Ectodermal cell (in vitro differentiated cells): ENCODE measurements at regions not wholly inside any gene's neighbourhood (a gene's known extent, or its start where the extent isn't known, plus 50 kb on each side); places are given as distances from the start of the nearest gene placed in this dataset.

ENCODE experiments used
- H3K27ac ChIP-seq: 2 replicates; pipeline ENCODE4 v1.7.0; 2013; ENCODE audit warnings: mild to moderate bottlenecking, low read depth, low read length; ENCODE audit not compliant: insufficient read depth, poor library complexity, severe bottlenecking
- H3K27me3 ChIP-seq: 2 replicates; pipeline ENCODE4 v1.7.0; 2013; ENCODE audit warnings: mild to moderate bottlenecking, low read length; ENCODE audit not compliant: insufficient read depth, control insufficient read depth, poor library complexity, severe bottlenecking
- H3K36me3 ChIP-seq: one replicate; pipeline ENCODE4 v1.7.0; 2013; ENCODE audit warnings: low read length; ENCODE audit not compliant: control insufficient read depth, insufficient read depth
- H3K4me1 ChIP-seq: one replicate; pipeline ENCODE4 v1.7.0; 2013; ENCODE audit warnings: low read length; ENCODE audit not compliant: control insufficient read depth, insufficient read depth
- H3K4me3 ChIP-seq: 2 replicates; pipeline ENCODE4 v1.7.0; 2013; ENCODE audit warnings: low read depth, low read length, control low read depth; ENCODE audit not compliant: insufficient read depth
- H3K9me3 ChIP-seq: 2 replicates; pipeline ENCODE4 v1.7.0; 2013; ENCODE audit warnings: mild to moderate bottlenecking, low read length, moderate library complexity; ENCODE audit not compliant: control insufficient read depth
- WGBS, 2 experiments: methylation state at CpG; one replicate each; pipeline ENCODE4 v1.1.7; 2013; ENCODE audit warnings: missing lambda C conversion rate in 2 of 2; 5-methylcytosine and 5-hydroxymethylcytosine counted together

DNA sequence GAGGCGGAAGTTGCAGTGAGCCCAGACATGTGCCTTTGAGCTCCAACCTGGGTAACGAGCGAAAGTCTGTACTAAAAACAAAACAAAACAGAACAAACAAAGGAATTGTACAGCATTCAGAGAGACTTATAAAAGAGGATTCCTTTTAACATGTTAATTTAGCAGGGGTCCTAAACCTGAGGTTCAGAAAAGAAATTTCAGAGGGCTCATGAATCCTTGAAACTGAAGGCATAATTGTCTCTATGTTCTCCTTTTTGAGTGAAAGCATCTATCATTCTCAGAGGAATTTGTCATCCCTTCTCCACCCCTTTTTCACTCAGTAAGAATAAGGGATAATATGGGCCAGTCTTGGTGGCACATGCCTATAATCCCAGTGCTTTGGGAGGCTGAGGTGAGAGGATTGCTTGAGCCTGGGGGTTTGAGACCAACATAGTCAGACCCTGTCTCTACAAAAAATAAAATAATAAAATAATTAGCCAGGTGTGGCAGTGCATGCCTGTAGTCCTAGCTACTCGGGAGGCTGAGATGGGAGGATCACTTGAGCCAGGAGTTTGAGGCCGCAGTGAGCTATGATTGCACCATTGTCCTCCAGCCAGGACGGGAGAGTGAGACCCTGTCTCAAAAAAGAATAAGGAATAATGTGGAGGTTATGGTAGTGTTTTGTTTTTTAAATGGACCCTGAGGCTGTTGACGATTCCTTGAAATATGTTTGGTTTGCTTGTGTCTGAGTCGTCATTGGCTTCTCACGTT lies 309.1 kb upstream of the C2CD4B start:
- Histone ChIP-seq H3K36me3 (no peaks in the 10 kb centered on the region), H3K4me3 (no peak overlapping the region), H3K27ac (no peak overlapping the region), H3K27me3 (no peaks in the 10 kb centered on the region), H3K9me3 (no peaks in the 10 kb centered on the region), H3K4me1 (peaks cover 7% of the 10 kb centered on the region)
- WGBS, 2 experiments, result 71 to 75% methylated on average over 8 to 9 of the region's 9 CpGs

DNA sequence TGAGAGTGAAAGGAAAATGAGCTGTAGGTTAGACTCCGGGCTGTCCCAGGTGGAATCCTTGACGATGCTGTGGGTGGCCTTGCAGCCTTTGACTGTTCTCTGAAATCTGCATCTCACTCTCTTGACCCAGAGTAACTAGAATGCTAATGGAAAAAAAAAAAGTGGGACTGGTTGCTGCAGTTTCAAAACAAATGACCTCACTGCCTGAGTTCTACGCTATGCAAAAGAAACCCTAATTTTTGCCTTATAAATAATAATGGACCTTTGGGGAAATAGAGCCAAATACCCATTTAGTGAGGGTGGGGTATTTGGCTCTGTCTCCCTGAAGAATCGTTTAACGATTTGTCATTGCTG lies 309.7 kb upstream of the C2CD4B start:
- no peak overlapping the region for H3K4me3 ChIP-seq
- H3K27me3 ChIP-seq, result no peaks in the 10 kb centered on the region
- no peak overlapping the region for H3K27ac ChIP-seq
- no peaks in the 10 kb centered on the region for H3K36me3 ChIP-seq
- peaks cover 5% of the 10 kb centered on the region for H3K4me1 ChIP-seq
- 32 to 69% methylated on average over 2 to 5 of the region's 5 CpGs for WGBS, 2 experiments
- no peaks in the 10 kb centered on the region for H3K9me3 ChIP-seq

DNA sequence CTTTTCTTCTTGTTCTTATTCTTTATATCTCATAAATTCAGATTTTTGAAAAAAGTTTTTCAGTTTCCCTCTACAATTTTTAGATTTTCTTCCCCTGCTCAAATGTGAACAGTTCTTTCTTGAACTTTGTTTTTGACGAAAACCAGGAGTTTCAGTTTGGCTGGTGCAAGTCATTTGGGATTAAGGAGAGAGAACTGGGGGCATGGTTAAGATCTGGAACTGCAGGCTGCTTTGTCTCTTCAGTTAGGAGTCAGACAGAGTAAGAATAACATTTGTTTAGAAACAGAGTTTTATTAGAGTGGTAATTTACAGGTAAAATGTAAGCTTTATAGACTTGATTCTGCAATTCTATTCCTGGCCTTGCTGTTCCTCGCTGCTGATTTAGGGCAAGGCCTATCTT lies 310.5 kb upstream of the C2CD4B start:
- no peaks in the 10 kb centered on the region for H3K36me3 ChIP-seq
- H3K4me3 ChIP-seq, result no peak overlapping the region
- WGBS, 2 experiments, result 86 to 91% methylated on average over 2 of the region's 2 CpGs
- no peaks in the 10 kb centered on the region for H3K9me3 ChIP-seq
- H3K27ac ChIP-seq, result no peak overlapping the region
- H3K27me3 ChIP-seq, result no peaks in the 10 kb centered on the region
- H3K4me1 ChIP-seq, result no peaks in the 10 kb centered on the region

DNA sequence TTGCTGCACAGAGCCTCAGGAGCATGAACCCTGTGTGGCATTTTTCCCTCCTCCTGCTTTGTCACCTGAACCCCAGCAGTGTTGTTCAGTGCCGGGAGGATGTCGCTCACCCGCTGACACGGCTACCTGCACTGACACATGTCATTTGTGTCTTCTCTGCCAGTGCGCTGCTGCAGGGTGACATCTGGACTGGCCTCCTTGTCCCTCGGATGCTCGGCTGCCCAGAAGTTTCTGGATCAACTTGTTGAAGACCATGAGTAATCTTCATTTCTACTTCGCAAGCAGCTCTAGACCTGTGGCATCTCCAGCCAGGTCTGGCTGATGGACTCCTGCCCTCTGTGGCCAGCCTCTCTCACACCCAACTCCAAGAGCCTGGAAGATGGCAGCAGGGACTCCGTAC lies 311.1 kb upstream of the C2CD4B start:
- H3K9me3 ChIP-seq, result no peaks in the 10 kb centered on the region
- H3K27ac ChIP-seq, result no peak overlapping the region
- H3K4me1 ChIP-seq, result no peaks in the 10 kb centered on the region
- no peak overlapping the region for H3K4me3 ChIP-seq
- WGBS, 2 experiments, result 95 to 96% methylated on average over 9 of the region's 9 CpGs
- H3K36me3 ChIP-seq, result no peaks in the 10 kb centered on the region
- no peaks in the 10 kb centered on the region for H3K27me3 ChIP-seq

DNA sequence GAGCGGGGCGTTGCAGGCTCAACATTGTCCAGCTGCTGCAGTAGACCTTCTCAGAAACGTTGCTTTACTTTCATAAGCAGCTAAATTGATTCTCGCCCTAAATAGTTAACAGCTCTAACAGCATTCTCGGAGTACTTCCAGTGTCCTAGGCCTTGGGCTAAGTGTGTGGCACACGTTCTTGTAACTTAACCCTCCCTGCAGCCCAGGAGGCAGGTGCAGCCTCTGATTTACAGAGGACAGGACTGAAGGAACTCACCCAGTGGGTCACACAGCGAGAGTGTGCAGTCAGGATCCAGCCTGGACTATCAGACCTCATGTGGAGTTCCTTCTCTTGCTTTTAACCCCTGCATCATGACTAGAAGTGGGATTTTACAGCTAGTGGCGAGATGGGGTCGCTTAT lies 312.8 kb upstream of the C2CD4B start:
- Histone ChIP-seq H3K4me3 (no peak overlapping the region), H3K27ac (no peak overlapping the region), H3K36me3 (no peaks in the 10 kb centered on the region), H3K27me3 (no peaks in the 10 kb centered on the region), H3K9me3 (no peaks in the 10 kb centered on the region), H3K4me1 (peaks cover 3% of the 10 kb centered on the region)
- 82 to 87% methylated on average over 9 of the region's 9 CpGs for WGBS, 2 experiments

DNA sequence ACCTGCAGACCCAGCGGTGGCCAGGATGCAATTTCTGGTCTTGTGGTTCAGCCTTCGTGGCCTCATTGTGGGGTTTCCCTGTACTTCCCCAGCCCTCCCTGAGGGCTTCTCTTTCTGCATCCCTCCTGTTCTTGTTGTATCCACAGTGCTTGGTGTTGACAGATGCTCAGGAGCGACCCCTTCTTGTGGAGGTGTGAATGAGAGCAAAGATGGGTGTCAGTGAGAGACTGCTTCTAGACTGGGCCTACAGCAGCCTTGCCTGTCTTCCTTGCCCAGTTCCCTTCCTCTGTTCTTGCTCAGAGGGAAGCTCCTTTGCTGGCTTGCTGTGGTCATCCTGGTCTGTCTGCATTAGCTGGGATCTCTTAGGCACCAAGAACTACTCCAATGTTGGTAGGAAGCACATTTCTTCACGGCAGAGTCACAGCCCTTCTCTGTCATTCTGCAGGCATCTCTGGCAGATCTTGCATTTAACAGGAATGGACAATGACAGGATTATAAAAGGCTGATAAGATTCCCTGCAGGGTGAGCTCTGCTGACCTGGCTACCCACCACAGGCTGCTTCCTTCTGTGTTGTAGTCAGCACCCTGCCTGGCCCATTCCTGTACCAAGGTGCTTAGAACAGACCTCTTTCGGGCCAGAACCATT lies 317.8 kb upstream of the C2CD4B start:
- no peaks in the 10 kb centered on the region for H3K36me3 ChIP-seq
- H3K4me3 ChIP-seq, result no peak overlapping the region
- 43 to 52% methylated on average over 5 of the region's 5 CpGs for WGBS, 2 experiments
- no peaks in the 10 kb centered on the region for H3K9me3 ChIP-seq
- H3K27me3 ChIP-seq, result no peaks in the 10 kb centered on the region
- H3K27ac ChIP-seq, result no peak overlapping the region
- H3K4me1 ChIP-seq, result peaks cover 8% of the 10 kb centered on the region

DNA sequence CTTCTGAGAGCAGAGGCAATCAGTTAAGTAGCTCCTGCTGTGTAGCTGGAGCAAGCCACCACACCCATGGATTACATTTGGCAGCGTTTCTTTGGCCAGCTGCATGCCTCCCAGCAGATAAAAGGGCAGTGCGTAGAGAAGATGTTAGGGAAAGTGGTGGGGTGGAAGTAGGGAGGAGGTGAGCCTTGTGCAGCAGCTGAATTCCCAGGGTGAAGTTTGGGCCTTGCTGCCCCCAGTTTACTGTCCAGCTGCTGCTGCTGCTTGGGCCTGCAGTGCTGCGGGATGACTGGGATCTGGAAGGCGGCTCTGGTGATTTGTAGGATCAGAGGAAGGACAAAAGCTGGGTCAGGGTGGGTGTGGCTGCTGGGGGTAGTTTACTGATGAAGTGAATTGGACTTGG lies 318.7 kb upstream of the C2CD4B start:
- Histone ChIP-seq H3K4me1 (peaks cover 8% of the 10 kb centered on the region), H3K36me3 (no peaks in the 10 kb centered on the region), H3K27ac (no peak overlapping the region), H3K27me3 (no peaks in the 10 kb centered on the region), H3K9me3 (no peaks in the 10 kb centered on the region), H3K4me3 (no peak overlapping the region)
- WGBS, 2 experiments, result 62 to 64% methylated on average over 4 of the region's 4 CpGs

DNA sequence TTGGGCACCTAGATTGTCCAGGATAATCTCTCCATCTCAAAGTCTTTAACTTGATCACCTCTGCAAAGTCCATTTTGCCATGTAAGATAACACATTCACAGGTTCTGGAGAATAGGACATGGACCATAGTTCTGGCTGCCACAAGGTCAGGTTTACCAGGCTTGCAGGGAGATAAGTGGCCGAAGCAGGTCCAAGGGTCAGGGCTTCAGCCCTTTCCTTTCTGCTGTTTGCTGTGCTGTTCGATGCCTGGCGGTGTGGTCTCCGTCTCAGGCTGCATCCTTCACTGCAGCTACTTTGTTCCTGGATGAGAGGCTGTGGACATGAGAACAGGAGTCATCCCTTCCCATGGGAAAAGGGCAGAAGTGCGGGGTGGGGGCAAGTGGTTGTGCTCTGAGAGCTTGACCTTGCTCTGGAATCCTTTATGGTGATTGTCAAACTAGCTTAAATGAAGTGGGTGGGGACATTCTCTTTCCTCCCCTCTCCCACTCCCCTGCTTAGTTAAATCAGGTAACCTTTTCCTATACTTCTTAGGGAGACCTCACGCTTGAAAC lies 320.2 kb upstream of the C2CD4B start:
- Histone ChIP-seq H3K9me3 (no peaks in the 10 kb centered on the region), H3K27me3 (no peaks in the 10 kb centered on the region), H3K27ac (no peak overlapping the region), H3K4me3 (no peak overlapping the region), H3K4me1 (peaks cover 8% of the 10 kb centered on the region), H3K36me3 (no peaks in the 10 kb centered on the region)
- WGBS, 2 experiments, result 92 to 94% methylated on average over 6 of the region's 6 CpGs

DNA sequence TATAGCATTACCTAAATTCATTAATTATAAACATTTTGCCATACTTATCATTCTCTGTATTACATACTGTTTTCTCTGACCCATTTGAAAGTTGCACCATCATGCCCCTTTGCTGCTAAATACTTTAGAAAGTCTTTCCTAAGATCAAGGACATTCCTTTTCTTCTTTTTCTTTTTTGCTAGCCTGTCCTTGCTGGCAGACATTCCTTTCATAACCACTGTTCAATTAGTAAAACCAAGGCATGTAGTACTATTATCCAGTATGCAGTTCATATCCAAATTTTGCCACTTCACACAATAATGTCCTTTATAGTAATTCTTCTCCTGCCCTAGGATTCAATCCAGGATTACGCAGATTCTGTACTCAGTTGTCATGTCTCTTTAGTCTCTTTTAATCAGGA lies 321.0 kb upstream of the C2CD4B start:
- no peak overlapping the region for H3K27ac ChIP-seq
- no peaks in the 10 kb centered on the region for H3K9me3 ChIP-seq
- no peaks in the 10 kb centered on the region for H3K36me3 ChIP-seq
- H3K4me3 ChIP-seq, result no peak overlapping the region
- no peaks in the 10 kb centered on the region for H3K27me3 ChIP-seq
- peaks cover 8% of the 10 kb centered on the region for H3K4me1 ChIP-seq
- 86 to 89% methylated on average over 1 of the region's 1 CpG for WGBS, 2 experiments

DNA sequence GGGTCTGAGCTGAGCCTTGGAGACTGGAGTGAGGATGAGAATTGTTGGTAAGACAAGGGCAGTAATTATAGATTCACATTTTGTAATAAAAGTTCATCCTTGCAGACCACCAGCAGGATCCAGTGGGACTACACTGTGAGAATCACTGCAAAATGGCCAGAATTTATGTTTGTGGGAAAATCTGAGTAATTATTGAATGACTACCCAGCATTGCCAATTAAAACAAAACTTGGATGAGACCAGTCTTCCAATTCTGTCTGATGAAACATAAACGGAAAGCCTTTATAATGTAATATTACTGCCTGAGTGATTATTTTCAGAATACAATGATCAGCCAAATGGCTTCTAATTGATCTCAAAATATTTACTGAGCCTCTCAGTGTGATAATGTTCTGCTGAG lies 323.3 kb upstream of the C2CD4B start:
- peaks cover under 1% of the 10 kb centered on the region for H3K4me1 ChIP-seq
- WGBS, 2 experiments, result 100% methylated on average over 1 of the region's 1 CpG

More for the DNA sequence above, 323.3 kb upstream of the C2CD4B start:
- Histone ChIP-seq H3K4me3 (no peak overlapping the region), H3K9me3 (no peaks in the 10 kb centered on the region), H3K27me3 (no peaks in the 10 kb centered on the region), H3K27ac (no peak overlapping the region), H3K36me3 (no peaks in the 10 kb centered on the region)
